ENCODE measurements at regions not wholly inside any gene's neighbourhood (a gene's known extent, or its start where the extent isn't known, plus 50 kb on each side); places are given as distances from the start of the nearest gene placed in this dataset.
"Not testable (repeated sequence)": the region's sequence is repeated elsewhere in the genome, so short reads cannot be mapped to it uniquely, and the experiment has no call there.

GRCh38 chr6:21864206-21864605 lies 270.7 kb downstream of the SOX4 start:
- H3K9me3 ChIP-seq (ENCODE audit: control insufficient read depth, insufficient read depth, low read length) = no peaks in the 10 kb centered on the region
- H3K4me3 ChIP-seq (ENCODE audit: low read length) = no peak overlapping the region
- H3K27me3 ChIP-seq (ENCODE audit: control insufficient read depth, insufficient read depth, low read length) = no peaks in the 10 kb centered on the region
- H3K36me3 ChIP-seq (ENCODE audit: control insufficient read depth, insufficient read depth, low read length) = no peaks in the 10 kb centered on the region
- WGBS (ENCODE audit: insufficient coverage, insufficient read length) = no CpG with 5 or more reads among the region's 2 CpGs
- no peaks in the 10 kb centered on the region for H3K4me1 ChIP-seq (ENCODE audit: control insufficient read depth, insufficient read depth, low read length)
- H3K27ac ChIP-seq (ENCODE audit: low read length) = no peak overlapping the region
- no peak for DNase-seq (ENCODE audit: low read depth, low spot score)

- Histone ChIP-seq H3K36me3 (ENCODE audit: control insufficient read depth, insufficient read depth, low read length) (no peaks in the 10 kb centered on the region), H3K9me3 (ENCODE audit: control insufficient read depth, insufficient read depth, low read length) (no peaks in the 10 kb centered on the region), H3K27ac (ENCODE audit: low read length) (no peak overlapping the region), H3K4me1 (ENCODE audit: control insufficient read depth, insufficient read depth, low read length) (0 out of 2 replicates have a peak, but pooled peaks cover 3% of the 10 kb centered on the region), H3K4me3 (ENCODE audit: low read length) (no peak overlapping the region), H3K27me3 (ENCODE audit: control insufficient read depth, insufficient read depth, low read length) (no peaks in the 10 kb centered on the region)
- no peak for DNase-seq (ENCODE audit: low read depth, low spot score)
- WGBS (ENCODE audit: insufficient coverage, insufficient read length) = no CpG with 5 or more reads among the region's 2 CpGs
Observed at GRCh38 chr6:21868226-21868625, 274.7 kb downstream of the SOX4 start.

GRCh38 chr6:21869085-21869771 lies 275.7 kb downstream of the SOX4 start:
- Histone ChIP-seq H3K36me3 (ENCODE audit: control insufficient read depth, insufficient read depth, low read length) (no peaks in the 10 kb centered on the region), H3K4me1 (ENCODE audit: control insufficient read depth, insufficient read depth, low read length) (0 out of 2 replicates have a peak, but pooled peaks cover 3% of the 10 kb centered on the region), H3K27ac (ENCODE audit: low read length) (no peak overlapping the region), H3K4me3 (ENCODE audit: low read length) (no peak overlapping the region), H3K9me3 (ENCODE audit: control insufficient read depth, insufficient read depth, low read length) (no peaks in the 10 kb centered on the region), H3K27me3 (ENCODE audit: control insufficient read depth, insufficient read depth, low read length) (no peaks in the 10 kb centered on the region)
- no peak for DNase-seq (ENCODE audit: low read depth, low spot score)
- WGBS (ENCODE audit: insufficient coverage, insufficient read length) = no CpG with 5 or more reads among the region's 8 CpGs

GRCh38 chr6:21870076-21870730 lies 276.7 kb downstream of the SOX4 start:
- no peak for DNase-seq (ENCODE audit: low read depth, low spot score)
- WGBS (ENCODE audit: insufficient coverage, insufficient read length) = no CpG with 5 or more reads among the region's 5 CpGs
- no peaks in the 10 kb centered on the region for H3K9me3 ChIP-seq (ENCODE audit: control insufficient read depth, insufficient read depth, low read length)
- H3K27ac ChIP-seq (ENCODE audit: low read length) = no peak overlapping the region
- H3K36me3 ChIP-seq (ENCODE audit: control insufficient read depth, insufficient read depth, low read length) = no peaks in the 10 kb centered on the region
- 0 out of 2 replicates have a peak, but pooled peaks cover 3% of the 10 kb centered on the region for H3K4me1 ChIP-seq (ENCODE audit: control insufficient read depth, insufficient read depth, low read length)
- H3K27me3 ChIP-seq (ENCODE audit: control insufficient read depth, insufficient read depth, low read length) = no peaks in the 10 kb centered on the region
- H3K4me3 ChIP-seq (ENCODE audit: low read length) = no peak overlapping the region

- no peak overlapping the region for H3K4me3 ChIP-seq (ENCODE audit: low read length)
- H3K36me3 ChIP-seq (ENCODE audit: control insufficient read depth, insufficient read depth, low read length) = no peaks in the 10 kb centered on the region
- H3K27me3 ChIP-seq (ENCODE audit: control insufficient read depth, insufficient read depth, low read length) = no peaks in the 10 kb centered on the region
- WGBS (ENCODE audit: insufficient coverage, insufficient read length) = no CpG with 5 or more reads among the region's 5 CpGs
- no peak overlapping the region for H3K27ac ChIP-seq (ENCODE audit: low read length)
- H3K4me1 ChIP-seq (ENCODE audit: control insufficient read depth, insufficient read depth, low read length) = 0 out of 2 replicates have a peak, but pooled peaks cover 3% of the 10 kb centered on the region
- no peak for DNase-seq (ENCODE audit: low read depth, low spot score)
- no peaks in the 10 kb centered on the region for H3K9me3 ChIP-seq (ENCODE audit: control insufficient read depth, insufficient read depth, low read length)
Observed at GRCh38 chr6:21871831-21872230, 278.3 kb downstream of the SOX4 start.

- H3K4me3 ChIP-seq (ENCODE audit: low read length) = no peak overlapping the region
- H3K36me3 ChIP-seq (ENCODE audit: control insufficient read depth, insufficient read depth, low read length) = no peaks in the 10 kb centered on the region
- WGBS (ENCODE audit: insufficient coverage, insufficient read length) = no CpG with 5 or more reads among the region's 2 CpGs
- H3K9me3 ChIP-seq (ENCODE audit: control insufficient read depth, insufficient read depth, low read length) = no peaks in the 10 kb centered on the region
- H3K27ac ChIP-seq (ENCODE audit: low read length) = no peak overlapping the region
- 0 out of 2 replicates have a peak, but pooled peaks cover 3% of the 10 kb centered on the region for H3K4me1 ChIP-seq (ENCODE audit: control insufficient read depth, insufficient read depth, low read length)
- DNase-seq (ENCODE audit: low read depth, low spot score) = no peak
- H3K27me3 ChIP-seq (ENCODE audit: control insufficient read depth, insufficient read depth, low read length) = no peaks in the 10 kb centered on the region
Observed at GRCh38 chr6:21872749-21873148, 279.2 kb downstream of the SOX4 start.

GRCh38 chr6:21873562-21873961 lies 280.0 kb downstream of the SOX4 start:
- Histone ChIP-seq H3K4me3 (ENCODE audit: low read length) (no peak overlapping the region), H3K4me1 (ENCODE audit: control insufficient read depth, insufficient read depth, low read length) (0 out of 2 replicates have a peak, but pooled peaks cover 3% of the 10 kb centered on the region), H3K36me3 (ENCODE audit: control insufficient read depth, insufficient read depth, low read length) (no peaks in the 10 kb centered on the region), H3K27ac (ENCODE audit: low read length) (no peak overlapping the region), H3K27me3 (ENCODE audit: control insufficient read depth, insufficient read depth, low read length) (no peaks in the 10 kb centered on the region), H3K9me3 (ENCODE audit: control insufficient read depth, insufficient read depth, low read length) (no peaks in the 10 kb centered on the region)
- WGBS (ENCODE audit: insufficient coverage, insufficient read length) = no CpG with 5 or more reads among the region's 10 CpGs
- no peak for DNase-seq (ENCODE audit: low read depth, low spot score)

- 0 out of 2 replicates have a peak, but pooled peaks cover 3% of the 10 kb centered on the region for H3K4me1 ChIP-seq (ENCODE audit: control insufficient read depth, insufficient read depth, low read length)
- H3K9me3 ChIP-seq (ENCODE audit: control insufficient read depth, insufficient read depth, low read length) = no peaks in the 10 kb centered on the region
- no peak overlapping the region for H3K27ac ChIP-seq (ENCODE audit: low read length)
- DNase-seq (ENCODE audit: low read depth, low spot score) = no peak
- WGBS (ENCODE audit: insufficient coverage, insufficient read length) = no CpG with 5 or more reads among the region's 5 CpGs
- no peaks in the 10 kb centered on the region for H3K27me3 ChIP-seq (ENCODE audit: control insufficient read depth, insufficient read depth, low read length)
- H3K36me3 ChIP-seq (ENCODE audit: control insufficient read depth, insufficient read depth, low read length) = no peaks in the 10 kb centered on the region
- no peak overlapping the region for H3K4me3 ChIP-seq (ENCODE audit: low read length)
Observed at GRCh38 chr6:21874372-21874771, 280.8 kb downstream of the SOX4 start.

GRCh38 chr6:21877037-21877436 lies 283.5 kb downstream of the SOX4 start:
- H3K9me3 ChIP-seq (ENCODE audit: control insufficient read depth, insufficient read depth, low read length); H3K27me3 ChIP-seq (ENCODE audit: control insufficient read depth, insufficient read depth, low read length); H3K4me1 ChIP-seq (ENCODE audit: control insufficient read depth, insufficient read depth, low read length); DNase-seq (ENCODE audit: low read depth, low spot score); H3K4me3 ChIP-seq (ENCODE audit: low read length); H3K36me3 ChIP-seq (ENCODE audit: control insufficient read depth, insufficient read depth, low read length); H3K27ac ChIP-seq (ENCODE audit: low read length): not testable (repeated sequence)
- WGBS (ENCODE audit: insufficient coverage, insufficient read length) = no CpG with 5 or more reads among the region's 4 CpGs

GRCh38 chr6:21880249-21880648 lies 286.7 kb downstream of the SOX4 start:
- not testable (repeated sequence) for DNase-seq (ENCODE audit: low read depth, low spot score); H3K27ac ChIP-seq (ENCODE audit: low read length); H3K36me3 ChIP-seq (ENCODE audit: control insufficient read depth, insufficient read depth, low read length); H3K9me3 ChIP-seq (ENCODE audit: control insufficient read depth, insufficient read depth, low read length); H3K4me1 ChIP-seq (ENCODE audit: control insufficient read depth, insufficient read depth, low read length); H3K27me3 ChIP-seq (ENCODE audit: control insufficient read depth, insufficient read depth, low read length); H3K4me3 ChIP-seq (ENCODE audit: low read length)
- no CpG with 5 or more reads among the region's 2 CpGs for WGBS (ENCODE audit: insufficient coverage, insufficient read length)
